ENCODE measurements at regions not wholly inside any gene's neighbourhood (a gene's known extent, or its start where the extent isn't known, plus 50 kb on each side); places are given as distances from the start of the nearest gene placed in this dataset.

DNA sequence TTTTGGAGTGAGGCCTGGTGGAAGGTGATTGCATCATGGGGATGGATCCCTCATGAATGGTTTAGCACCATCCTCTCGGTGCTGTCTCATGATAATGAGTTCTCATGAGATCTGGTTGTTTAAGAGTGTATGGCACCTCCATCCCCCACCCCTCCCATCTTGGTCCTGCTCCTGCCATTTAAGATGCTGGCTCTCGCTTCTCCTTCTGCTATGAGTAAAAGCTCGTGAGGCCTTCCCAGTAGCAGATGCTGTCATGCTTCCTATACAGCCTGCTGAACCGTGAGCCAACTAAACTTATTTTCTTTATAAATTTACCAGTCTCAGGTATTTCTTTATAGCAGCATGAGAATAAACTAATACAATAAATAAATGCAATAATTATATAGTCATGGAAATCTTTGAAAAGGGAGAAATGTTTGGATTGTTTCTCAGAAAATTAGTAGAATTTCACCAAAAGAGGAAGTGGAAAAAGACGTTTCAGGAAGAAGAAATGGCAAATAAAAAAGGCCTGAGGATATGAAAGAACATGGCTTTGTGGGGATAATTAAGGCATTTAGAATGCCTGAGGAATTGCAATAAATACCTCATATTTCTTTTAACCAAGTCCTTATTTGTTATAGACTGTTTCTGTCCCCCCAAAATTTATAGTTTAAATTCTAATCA lies 451.2 kb upstream of the ADGRL4 start:
- TF ChIP-seq ZNF274 (IDR thresholded peaks at IDR 0.05; ENCODE audit: low read depth, low read length) (no peak), SUZ12 (IDR thresholded peaks at IDR 0.05; ENCODE audit: extremely low read depth, insufficient read depth, insufficient read length) (no peak)
